ENCODE measurements at regions not wholly inside any gene's neighbourhood (a gene's known extent, or its start where the extent isn't known, plus 50 kb on each side); places are given as distances from the start of the nearest gene placed in this dataset.

DNA sequence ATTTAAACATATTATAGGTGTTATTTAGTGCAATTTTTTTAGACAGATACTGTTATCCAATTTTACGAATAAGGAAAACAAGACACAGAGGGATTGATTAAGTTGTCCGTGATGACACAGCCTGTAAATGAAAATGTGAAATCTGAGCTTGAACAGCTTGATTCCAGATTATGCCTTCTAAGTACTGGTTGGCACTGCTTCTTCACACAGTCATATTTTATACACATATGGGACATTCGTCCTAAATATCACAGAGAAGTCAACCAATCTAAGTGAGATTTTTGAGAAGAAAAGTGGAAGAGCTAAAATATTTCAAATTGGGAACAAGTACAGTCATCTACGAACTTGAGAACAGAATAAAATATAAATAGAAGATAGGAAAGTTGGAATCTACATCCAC is 756.3 kb downstream of the BCKDHB start:
- TF ChIP-seq NANOG (IDR thresholded peaks at IDR 0.05; ENCODE audit: borderline replicate concordance) = no peak
- TF ChIP-seq, protein P1, sequence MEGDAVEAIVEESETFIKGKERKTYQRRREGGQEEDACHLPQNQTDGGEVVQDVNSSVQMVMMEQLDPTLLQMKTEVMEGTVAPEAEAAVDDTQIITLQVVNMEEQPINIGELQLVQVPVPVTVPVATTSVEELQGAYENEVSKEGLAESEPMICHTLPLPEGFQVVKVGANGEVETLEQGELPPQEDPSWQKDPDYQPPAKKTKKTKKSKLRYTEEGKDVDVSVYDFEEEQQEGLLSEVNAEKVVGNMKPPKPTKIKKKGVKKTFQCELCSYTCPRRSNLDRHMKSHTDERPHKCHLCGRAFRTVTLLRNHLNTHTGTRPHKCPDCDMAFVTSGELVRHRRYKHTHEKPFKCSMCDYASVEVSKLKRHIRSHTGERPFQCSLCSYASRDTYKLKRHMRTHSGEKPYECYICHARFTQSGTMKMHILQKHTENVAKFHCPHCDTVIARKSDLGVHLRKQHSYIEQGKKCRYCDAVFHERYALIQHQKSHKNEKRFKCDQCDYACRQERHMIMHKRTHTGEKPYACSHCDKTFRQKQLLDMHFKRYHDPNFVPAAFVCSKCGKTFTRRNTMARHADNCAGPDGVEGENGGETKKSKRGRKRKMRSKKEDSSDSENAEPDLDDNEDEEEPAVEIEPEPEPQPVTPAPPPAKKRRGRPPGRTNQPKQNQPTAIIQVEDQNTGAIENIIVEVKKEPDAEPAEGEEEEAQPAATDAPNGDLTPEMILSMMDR (conservative IDR thresholded peaks at IDR 0.05; ENCODE audit: low read depth in 2 of 2) = no peak
- TF ChIP-seq, protein P2, sequence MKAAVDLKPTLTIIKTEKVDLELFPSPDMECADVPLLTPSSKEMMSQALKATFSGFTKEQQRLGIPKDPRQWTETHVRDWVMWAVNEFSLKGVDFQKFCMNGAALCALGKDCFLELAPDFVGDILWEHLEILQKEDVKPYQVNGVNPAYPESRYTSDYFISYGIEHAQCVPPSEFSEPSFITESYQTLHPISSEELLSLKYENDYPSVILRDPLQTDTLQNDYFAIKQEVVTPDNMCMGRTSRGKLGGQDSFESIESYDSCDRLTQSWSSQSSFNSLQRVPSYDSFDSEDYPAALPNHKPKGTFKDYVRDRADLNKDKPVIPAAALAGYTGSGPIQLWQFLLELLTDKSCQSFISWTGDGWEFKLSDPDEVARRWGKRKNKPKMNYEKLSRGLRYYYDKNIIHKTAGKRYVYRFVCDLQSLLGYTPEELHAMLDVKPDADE (IDR thresholded peaks at IDR 0.05) = no peak
- TF ChIP-seq, protein P3, sequence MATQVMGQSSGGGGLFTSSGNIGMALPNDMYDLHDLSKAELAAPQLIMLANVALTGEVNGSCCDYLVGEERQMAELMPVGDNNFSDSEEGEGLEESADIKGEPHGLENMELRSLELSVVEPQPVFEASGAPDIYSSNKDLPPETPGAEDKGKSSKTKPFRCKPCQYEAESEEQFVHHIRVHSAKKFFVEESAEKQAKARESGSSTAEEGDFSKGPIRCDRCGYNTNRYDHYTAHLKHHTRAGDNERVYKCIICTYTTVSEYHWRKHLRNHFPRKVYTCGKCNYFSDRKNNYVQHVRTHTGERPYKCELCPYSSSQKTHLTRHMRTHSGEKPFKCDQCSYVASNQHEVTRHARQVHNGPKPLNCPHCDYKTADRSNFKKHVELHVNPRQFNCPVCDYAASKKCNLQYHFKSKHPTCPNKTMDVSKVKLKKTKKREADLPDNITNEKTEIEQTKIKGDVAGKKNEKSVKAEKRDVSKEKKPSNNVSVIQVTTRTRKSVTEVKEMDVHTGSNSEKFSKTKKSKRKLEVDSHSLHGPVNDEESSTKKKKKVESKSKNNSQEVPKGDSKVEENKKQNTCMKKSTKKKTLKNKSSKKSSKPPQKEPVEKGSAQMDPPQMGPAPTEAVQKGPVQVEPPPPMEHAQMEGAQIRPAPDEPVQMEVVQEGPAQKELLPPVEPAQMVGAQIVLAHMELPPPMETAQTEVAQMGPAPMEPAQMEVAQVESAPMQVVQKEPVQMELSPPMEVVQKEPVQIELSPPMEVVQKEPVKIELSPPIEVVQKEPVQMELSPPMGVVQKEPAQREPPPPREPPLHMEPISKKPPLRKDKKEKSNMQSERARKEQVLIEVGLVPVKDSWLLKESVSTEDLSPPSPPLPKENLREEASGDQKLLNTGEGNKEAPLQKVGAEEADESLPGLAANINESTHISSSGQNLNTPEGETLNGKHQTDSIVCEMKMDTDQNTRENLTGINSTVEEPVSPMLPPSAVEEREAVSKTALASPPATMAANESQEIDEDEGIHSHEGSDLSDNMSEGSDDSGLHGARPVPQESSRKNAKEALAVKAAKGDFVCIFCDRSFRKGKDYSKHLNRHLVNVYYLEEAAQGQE (IDR thresholded peaks at IDR 0.05; ENCODE audit: unreplicated experiment) = no peak
- no peak for TF ChIP-seq EZH2 (IDR thresholded peaks at IDR 0.05; ENCODE audit: low read depth, unreplicated experiment)
- TF ChIP-seq EZH2phosphoT487 (IDR thresholded peaks at IDR 0.05; ENCODE audit: unreplicated experiment) = no peak
- TF ChIP-seq ZNF331 (CRISPR knock-in tag; IDR thresholded peaks at IDR 0.05; ENCODE audit: low read depth) = no peak
- no peak for TF ChIP-seq ZNF114 (CRISPR knock-in tag; IDR thresholded peaks at IDR 0.05)
- TF ChIP-seq CREB1 (CRISPR knock-in tag; IDR thresholded peaks at IDR 0.05; ENCODE audit: low read depth) = no peak
- no peak for TF ChIP-seq JUNB (IDR thresholded peaks at IDR 0.05; ENCODE audit: unreplicated experiment)
- TF ChIP-seq STAT1 (IDR thresholded peaks at IDR 0.05; ENCODE audit: unreplicated experiment) = no peak
- no peak for TF ChIP-seq POLR2AphosphoS5 (IDR thresholded peaks at IDR 0.05; ENCODE audit: low read depth)
- no peaks in the 10 kb centered on the region for H3F3A ChIP-seq (replicated peaks; ENCODE audit: low read depth)
- H3K9me3 Mint-ChIP-seq = no peaks in the 10 kb centered on the region

More for the DNA sequence above, 756.3 kb downstream of the BCKDHB start:
- no peak overlapping the region for H3K27ac Mint-ChIP-seq
- no peaks in the 10 kb centered on the region for H3K9me2 ChIP-seq (ENCODE audit: insufficient read depth)
- no peaks in the 10 kb centered on the region for H3K36me3 Mint-ChIP-seq (ENCODE audit: low read depth)
- DNase-seq (ENCODE audit: low spot score) (no peak), ATAC-seq (no peak)
- H4K20me1 ChIP-seq (replicated peaks; ENCODE audit: insufficient read depth) = no peaks in the 10 kb centered on the region
- no peak overlapping the region for H3K27ac ChIP-seq (ENCODE audit: low read depth)
- no peak overlapping the region for H3K4me3 ChIP-seq
- no peaks in the 10 kb centered on the region for H3K27me3 Mint-ChIP-seq (ENCODE audit: insufficient read depth, low read depth, poor library complexity)
- no peaks in the 10 kb centered on the region for H3K4me1 ChIP-seq (ENCODE audit: insufficient read depth)
- H2AFZ ChIP-seq = no peak overlapping the region
- H3K27me3 ChIP-seq (ENCODE audit: insufficient read depth) = no peaks in the 10 kb centered on the region
- H3K4me1 Mint-ChIP-seq = no peaks in the 10 kb centered on the region
- no peaks in the 10 kb centered on the region for H3K79me2 ChIP-seq (replicated peaks; ENCODE audit: insufficient read depth)
- no peaks in the 10 kb centered on the region for H3K36me3 ChIP-seq (ENCODE audit: insufficient read depth)
- no peak overlapping the region for H3K4me2 ChIP-seq
- no peak overlapping the region for H3K4me3 Mint-ChIP-seq

Measured in GM23338 (cell line).